MM.1S (cell line): ENCODE measurements at regions not wholly inside any gene's neighbourhood (a gene's known extent, or its start where the extent isn't known, plus 50 kb on each side); places are given as distances from the start of the nearest gene placed in this dataset.

ENCODE experiments used
- DNase-seq: peaks from one replicate; pipeline ENCODE4 v3.0.0-alpha.2; 2015
- H2AFZ ChIP-seq: fragments of 300-600 bp; sonication (generic); 2 replicates; pipeline ENCODE4 v1.6.0; 2016; ENCODE audit warnings: antibody characterized with exemption, low read length
- H3F3A ChIP-seq: fragments of 300-600 bp; sonication (generic); 2 replicates; pipeline ENCODE4 v1.6.1; 2016; ENCODE audit warnings: mild to moderate bottlenecking, antibody characterized with exemption, low read length, moderate library complexity, mixed read lengths; ENCODE audit not compliant: insufficient read depth
- H3K27ac ChIP-seq: fragments of 300-600 bp; sonication (generic); 2 replicates; pipeline ENCODE4 v1.5.1; 2016; ENCODE audit warnings: mild to moderate bottlenecking, low read length
- H3K27me3 ChIP-seq: fragments of 300-600 bp; sonication (generic); replicated peaks from 2 replicates; pipeline ENCODE4 v1.6.0; 2016; ENCODE audit warnings: low read length; ENCODE audit not compliant: insufficient read depth
- H3K36me3 ChIP-seq: fragments of 300-600 bp; sonication (generic); replicated peaks from 2 replicates; pipeline ENCODE4 v1.6.1; 2016; ENCODE audit warnings: mild to moderate bottlenecking, low read length, mixed read lengths; ENCODE audit not compliant: insufficient read depth
- H3K4me1 ChIP-seq: fragments of 300-600 bp; sonication (generic); 2 replicates; pipeline ENCODE4 v1.6.1; 2016; ENCODE audit warnings: low read length, mixed read lengths
- H3K4me2 ChIP-seq: fragments of 300-600 bp; sonication (generic); 2 replicates; pipeline ENCODE4 v1.6.0; 2016; ENCODE audit warnings: low read depth, low read length
- H3K4me3 ChIP-seq: fragments of 300-600 bp; sonication (generic); 2 replicates; pipeline ENCODE4 v1.5.1; 2016; ENCODE audit warnings: low read length, mixed read lengths
- H3K79me2 ChIP-seq: fragments of 300-600 bp; sonication (generic); 2 replicates; pipeline ENCODE4 v1.6.1; 2016; ENCODE audit warnings: mixed run types, low read length, mixed read lengths
- H3K9ac ChIP-seq: fragments of 300-600 bp; sonication (generic); 2 replicates; pipeline ENCODE4 v1.6.1; 2016; ENCODE audit warnings: low read length, mixed read lengths
- H3K9me2 ChIP-seq: fragments of 300-600 bp; sonication (generic); replicated peaks from 2 replicates; pipeline ENCODE4 v1.6.1; 2016; ENCODE audit warnings: mild to moderate bottlenecking, low read length, mixed read lengths; ENCODE audit not compliant: insufficient read depth
- H3K9me3 ChIP-seq: fragments of 300-600 bp; sonication (generic); replicated peaks from 2 replicates; pipeline ENCODE4 v1.6.1; 2016; ENCODE audit warnings: mild to moderate bottlenecking, low read length, mixed read lengths; ENCODE audit not compliant: insufficient read depth
- H4K20me1 ChIP-seq: fragments of 300-600 bp; sonication (generic); 2 replicates; pipeline ENCODE4 v1.6.1; 2016; ENCODE audit warnings: mild to moderate bottlenecking, low read length, moderate library complexity, mixed read lengths; ENCODE audit not compliant: insufficient read depth
- CTCF ChIP-seq: fragments of 300-600 bp; sonication (generic); IDR thresholded peaks from 2 replicates; pipeline ENCODE4 v1.5.1; 2016; ENCODE audit warnings: antibody characterized with exemption, low read length, mixed read lengths
- EZH2 ChIP-seq: fragments of 300-600 bp; sonication (generic); optimal IDR thresholded peaks from 2 replicates; pipeline ENCODE3; 2017; ENCODE audit warnings: low read depth, mild to moderate bottlenecking, antibody characterized with exemption, low read length, mixed read lengths
- EZH2phosphoT487 ChIP-seq: fragments of 300-600 bp; sonication (generic); IDR thresholded peaks from 2 replicates; pipeline ENCODE4 v1.6.1; 2018; ENCODE audit warnings: antibody characterized with exemption, low read length

DNA sequence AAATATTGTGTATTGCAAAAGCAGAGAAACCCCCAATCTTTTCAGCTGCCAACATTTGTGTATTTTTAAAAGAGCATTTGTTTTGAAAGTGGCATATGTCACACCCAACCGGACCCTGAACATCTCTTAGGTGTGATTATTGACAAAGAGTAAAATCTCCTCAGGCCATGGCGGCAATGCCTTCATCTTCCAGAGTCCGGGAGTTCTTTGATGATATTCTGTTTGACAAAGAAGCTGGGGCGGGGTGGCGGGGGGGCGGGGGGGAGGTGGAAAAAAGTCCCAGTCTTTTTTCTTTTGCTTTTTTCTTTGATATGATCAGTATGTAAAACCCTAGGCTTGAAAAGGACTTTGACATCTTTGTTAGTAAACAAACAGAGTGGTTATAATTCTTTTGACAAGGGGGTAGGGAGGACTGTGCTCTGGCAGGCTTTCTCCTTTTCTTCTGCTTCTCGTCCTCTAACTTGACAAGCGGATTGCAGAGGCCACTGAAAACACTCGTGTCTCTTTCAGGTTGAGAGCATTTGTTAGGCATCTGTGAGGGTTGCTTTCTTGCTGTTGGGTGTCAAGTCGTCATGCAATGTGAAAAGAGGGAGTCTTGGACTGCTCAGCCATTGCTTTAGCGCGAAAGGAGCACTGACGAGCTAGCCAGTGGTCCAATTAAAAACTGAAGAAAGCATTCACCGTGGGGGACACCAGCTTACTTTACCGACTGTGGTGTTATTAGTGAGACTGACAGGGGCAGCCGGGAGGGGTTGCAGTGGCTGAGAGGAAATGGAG lies 243.2 kb downstream of the NSUN3 start:
- Histone ChIP-seq H3K36me3 (no peaks in the 10 kb centered on the region), H3K9me2 (no peaks in the 10 kb centered on the region), H3K4me1 (no peaks in the 10 kb centered on the region), H3F3A (no peaks in the 10 kb centered on the region), H3K4me3 (no peak overlapping the region), H3K9ac (no peak overlapping the region), H2AFZ (no peak overlapping the region), H3K79me2 (no peaks in the 10 kb centered on the region), H3K27me3 (no peaks in the 10 kb centered on the region), H4K20me1 (no peaks in the 10 kb centered on the region), H3K9me3 (no peaks in the 10 kb centered on the region), H3K4me2 (no peak overlapping the region), H3K27ac (no peak overlapping the region)
- TF ChIP-seq EZH2 (no peak), CTCF (no peak), EZH2phosphoT487 (no peak)
- DNase-seq, result no peak

- no peaks in the 10 kb centered on the region for H3K4me1 ChIP-seq
- H3K9me3 ChIP-seq, result no peaks in the 10 kb centered on the region
- H2AFZ ChIP-seq, result no peak overlapping the region
- DNase-seq, result no peak
- H3K9ac ChIP-seq, result no peak overlapping the region
- H3K27ac ChIP-seq, result no peak overlapping the region
- H3K4me2 ChIP-seq, result no peak overlapping the region
- no peaks in the 10 kb centered on the region for H3F3A ChIP-seq
- H3K9me2 ChIP-seq, result no peaks in the 10 kb centered on the region
- H3K36me3 ChIP-seq, result no peaks in the 10 kb centered on the region
- H4K20me1 ChIP-seq, result no peaks in the 10 kb centered on the region
- TF ChIP-seq EZH2phosphoT487 (no peak), CTCF (no peak)
- no peaks in the 10 kb centered on the region for H3K27me3 ChIP-seq
- no peaks in the 10 kb centered on the region for H3K79me2 ChIP-seq
- H3K4me3 ChIP-seq, result no peak overlapping the region
Observed at GRCh38 chr3:94307588-94307987, 244.7 kb downstream of the NSUN3 start.

DNA sequence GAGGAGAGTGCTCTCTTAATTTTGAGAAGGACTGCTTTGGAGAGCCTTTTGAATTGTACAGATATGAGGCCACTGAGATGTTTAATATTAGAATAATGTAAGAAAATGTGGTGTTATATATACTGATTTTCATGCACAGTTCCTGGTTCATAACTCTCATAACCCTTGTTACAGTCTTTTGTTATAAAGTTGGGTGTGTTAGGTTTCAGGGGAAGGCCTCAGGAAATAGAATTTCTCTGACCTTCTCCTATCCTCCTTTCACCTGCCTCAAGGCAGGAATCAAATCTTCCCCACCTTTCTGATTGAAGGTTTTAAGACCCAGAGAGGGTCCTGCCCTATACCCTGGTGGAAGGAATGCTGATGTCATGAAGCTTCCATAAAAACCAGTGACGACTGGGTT lies 245.9 kb downstream of the NSUN3 start:
- H3K27ac ChIP-seq, result no peak overlapping the region
- no peak overlapping the region for H3K9ac ChIP-seq
- H3K4me3 ChIP-seq, result no peak overlapping the region
- no peaks in the 10 kb centered on the region for H3K36me3 ChIP-seq
- no peak overlapping the region for H3K4me2 ChIP-seq
- no peak for DNase-seq
- TF ChIP-seq CTCF, result no peak
- no peaks in the 10 kb centered on the region for H3F3A ChIP-seq
- no peak overlapping the region for H2AFZ ChIP-seq
- H4K20me1 ChIP-seq, result no peaks in the 10 kb centered on the region
- H3K4me1 ChIP-seq, result no peaks in the 10 kb centered on the region
- H3K27me3 ChIP-seq, result no peaks in the 10 kb centered on the region
- H3K79me2 ChIP-seq, result no peaks in the 10 kb centered on the region
- no peaks in the 10 kb centered on the region for H3K9me3 ChIP-seq
- no peaks in the 10 kb centered on the region for H3K9me2 ChIP-seq
